Gastroesophageal sphincter (tissue), 4 donors: ENCODE measurements at regions not wholly inside any gene's neighbourhood (a gene's known extent, or its start where the extent isn't known, plus 50 kb on each side); places are given as distances from the start of the nearest gene placed in this dataset.

Experiments used
- ATAC-seq: fragments of 150-250 bp; one replicate; pipeline ENCODE4 v1.9.1; 2016; ENCODE audit warnings: mild to moderate bottlenecking, moderate library complexity
- H3K27ac ChIP-seq, 4 donors: fragments of 200-600 bp; sonication (generic) in 3 of 4; 1 replicate in 3 of 4; 2 replicates in 1 of 4; pipeline ENCODE4 v1.5.1; 2016 to 2019
- H3K27me3 ChIP-seq: fragments of 200-600 bp; sonication (generic); one replicate; pipeline ENCODE4 v1.5.1; 2019
- H3K36me3 ChIP-seq, 2 donors: fragments of 200-600 bp; sonication (generic); one replicate each; pipeline ENCODE4 v1.5.1; 2019; ENCODE audit warnings: control low read depth in 1 of 2
- H3K4me1 ChIP-seq, 3 donors: fragments of 200-600 bp; sonication (generic); 1 replicate in 2 of 3; 2 replicates in 1 of 3; pipeline ENCODE4 v1.5.1; 2016 to 2019; ENCODE audit warnings: control low read depth in 2 of 3
- H3K4me3 ChIP-seq, 2 donors: fragments of 200-600 bp; sonication (generic); one replicate each; pipeline ENCODE4 v1.5.1; 2019; ENCODE audit warnings: mild to moderate bottlenecking in 1 of 2, moderate library complexity in 1 of 2
- H3K9me3 ChIP-seq, 3 donors: fragments of 200-600 bp; sonication (generic); one replicate each; pipeline ENCODE4 v1.5.1; 2017 to 2019; ENCODE audit warnings: control low read depth in 2 of 3
- CTCF ChIP-seq, 4 experiments: fragments of 200-600 bp in 2 of 4; fragments of 450-650 bp in 2 of 4; sonication (generic) in 1 of 4; IDR thresholded peaks; one replicate each; pipeline ENCODE4 v1.5.1; 2017 to 2019; ENCODE audit warnings: antibody characterized with exemption in 4 of 4, mild to moderate bottlenecking in 2 of 4, moderate library complexity in 2 of 4
- EP300 ChIP-seq: sonication (generic); formaldehyde crosslinking; IDR thresholded peaks from one replicate; pipeline ENCODE4 v1.6.1; 2017; ENCODE audit warnings: antibody characterized with exemption, mild to moderate bottlenecking
- POLR2A ChIP-seq, 2 donors: fragments of 450-650 bp; IDR thresholded peaks; one replicate each; pipeline ENCODE4 v1.6.1; 2017; ENCODE audit warnings: antibody characterized with exemption in 2 of 2, mild to moderate bottlenecking in 2 of 2, moderate library complexity in 1 of 2
- POLR2AphosphoS5 ChIP-seq: sonication (generic); formaldehyde crosslinking; IDR thresholded peaks from one replicate; pipeline ENCODE4 v1.6.1; 2017; ENCODE audit warnings: antibody characterized with exemption
- WGBS, 2 donors: methylation state at CpG; one replicate each; pipeline ENCODE4 v1.1.5; 2018; ENCODE audit warnings: low coverage in 1 of 2; 5-methylcytosine and 5-hydroxymethylcytosine counted together

DNA sequence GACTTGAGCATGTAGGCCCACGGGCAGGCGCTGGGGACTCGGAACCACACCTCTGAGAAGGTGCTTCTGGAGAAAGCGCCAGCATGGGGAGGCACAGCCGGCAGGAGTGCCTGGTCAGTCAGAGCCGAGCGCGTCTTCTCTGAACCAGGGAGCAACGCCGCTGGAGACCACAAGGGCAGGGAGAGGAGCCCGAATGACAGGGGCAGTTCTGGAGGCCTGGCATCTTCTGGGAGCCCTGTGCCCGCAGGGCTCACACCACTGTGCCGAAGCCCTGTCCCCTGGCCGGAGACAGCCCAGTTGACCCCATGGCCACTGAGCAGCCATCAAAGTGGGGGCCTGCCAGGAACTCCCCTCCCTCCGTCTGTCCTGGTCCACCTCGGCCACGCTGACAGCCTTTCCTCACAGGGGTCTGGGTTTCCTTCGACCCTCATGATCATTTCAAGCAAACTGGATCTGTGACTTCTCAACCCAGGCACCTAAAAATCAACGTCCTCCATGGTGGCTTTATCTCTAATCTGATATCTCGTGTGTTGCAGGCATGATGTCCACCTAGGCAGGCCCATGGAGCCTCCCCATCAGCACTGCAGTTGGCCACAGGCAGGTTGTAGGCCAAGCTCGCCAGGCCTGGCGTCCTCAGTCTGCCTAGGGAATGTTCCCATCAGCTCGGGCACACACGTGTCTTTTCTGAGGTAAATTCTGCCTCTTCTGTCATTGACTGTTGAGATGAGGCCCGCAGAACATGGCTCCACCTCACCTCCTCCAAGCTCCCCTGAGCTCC is 299.3 kb upstream of the RTL1 start:
- ATAC-seq, result no peak
- WGBS, 2 donors, result 74 to 82% methylated on average over 6 to 23 of the region's 25 CpGs
- peaks cover 0 to 46% (median 0%) of the 10 kb centered on the region in 3 donors for H3K9me3 ChIP-seq

DNA sequence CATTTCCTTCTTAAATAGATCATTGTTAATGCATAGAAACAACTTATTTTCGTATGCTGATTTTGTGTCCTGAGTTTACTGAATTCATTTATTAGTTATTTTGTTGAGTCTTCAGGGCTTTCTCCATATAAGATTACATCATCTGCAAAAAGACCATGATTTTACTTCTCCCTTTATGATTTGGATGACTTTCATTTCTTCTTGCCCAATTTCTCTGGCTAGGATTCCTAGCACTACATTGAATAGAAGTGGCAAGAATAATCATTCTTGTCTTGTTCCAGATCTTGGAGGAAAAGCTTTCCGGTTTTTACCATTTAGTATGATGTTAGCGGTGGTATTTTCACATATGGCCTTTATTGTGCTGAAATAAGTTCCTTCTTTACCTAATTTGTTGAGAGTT is 303.0 kb upstream of the RTL1 start:
- Histone ChIP-seq H3K4me3 (no peak overlapping the region), H3K9me3 (peaks cover 0 to 82% (median 0%) of the 10 kb centered on the region in 3 donors), H3K36me3 (no peaks in the 10 kb centered on the region), H3K27ac (no peak overlapping the region), H3K27me3 (no peaks in the 10 kb centered on the region), H3K4me1 (no peaks in the 10 kb centered on the region)
- ATAC-seq, result no peak
- TF ChIP-seq EP300, result no peak
- TF ChIP-seq POLR2A (IDR thresholded peaks at IDR 0.05), result no peak
- no peak for TF ChIP-seq POLR2AphosphoS5
- no peak for TF ChIP-seq CTCF (IDR thresholded peaks at IDR 0.05)
- WGBS, 2 donors, result 72 to 94% methylated on average over 3 of the region's 3 CpGs

More for the DNA sequence above, 299.3 kb upstream of the RTL1 start:
- Histone ChIP-seq H3K27me3 (no peaks in the 10 kb centered on the region), H3K4me3 (no peak overlapping the region), H3K27ac (no peak overlapping the region), H3K36me3 (no peaks in the 10 kb centered on the region), H3K4me1 (no peaks in the 10 kb centered on the region)
- no peak for TF ChIP-seq EP300
- no peak for TF ChIP-seq POLR2AphosphoS5
- TF ChIP-seq POLR2A (IDR thresholded peaks at IDR 0.05), result no peak
- no peak for TF ChIP-seq CTCF (IDR thresholded peaks at IDR 0.05)

DNA sequence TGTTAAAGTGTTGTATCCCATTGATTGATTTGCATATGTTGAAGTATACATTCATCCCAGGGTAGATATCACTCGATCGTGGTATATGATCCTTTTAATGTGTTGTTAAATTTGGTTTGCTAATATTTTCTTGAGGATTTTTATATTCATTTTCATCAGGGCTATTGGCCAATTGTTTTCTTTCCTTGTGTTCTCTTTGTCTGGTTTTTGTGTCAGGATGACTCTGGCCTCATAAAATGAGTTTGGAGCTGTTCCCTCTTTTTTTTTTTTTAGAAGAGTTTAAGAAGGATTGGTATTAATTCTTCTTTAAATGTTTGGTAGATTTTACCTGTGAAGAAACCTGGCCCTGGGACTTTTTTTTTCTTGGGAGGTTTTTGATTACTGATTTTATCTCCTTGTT is 303.5 kb upstream of the RTL1 start:
- Histone ChIP-seq H3K9me3 (peaks cover 0 to 87% (median 0%) of the 10 kb centered on the region in 3 donors), H3K4me1 (no peaks in the 10 kb centered on the region), H3K4me3 (no peak overlapping the region), H3K27me3 (no peaks in the 10 kb centered on the region), H3K36me3 (no peaks in the 10 kb centered on the region), H3K27ac (no peak overlapping the region)
- 85 to 88% methylated on average over 2 of the region's 2 CpGs for WGBS, 2 donors
- no peak for TF ChIP-seq CTCF (IDR thresholded peaks at IDR 0.05)
- no peak for TF ChIP-seq EP300
- no peak for TF ChIP-seq POLR2AphosphoS5
- no peak for TF ChIP-seq POLR2A (IDR thresholded peaks at IDR 0.05)
- no peak for ATAC-seq

- H3K36me3 ChIP-seq, result no peaks in the 10 kb centered on the region
- H3K9me3 ChIP-seq, result peaks cover 0 to 90% (median 0%) of the 10 kb centered on the region in 3 donors
- H3K27ac ChIP-seq, result no peak overlapping the region
- whole genome bisulfite sequencing, 2 donors, result 13 to 55% methylated on average over 1 of the region's 1 CpG
- TF ChIP-seq POLR2AphosphoS5 (no peak), POLR2A (IDR thresholded peaks at IDR 0.05) (no peak), EP300 (no peak), CTCF (IDR thresholded peaks at IDR 0.05) (no peak)
- no peak for ATAC-seq
- no peaks in the 10 kb centered on the region for H3K4me1 ChIP-seq
- no peak overlapping the region for H3K4me3 ChIP-seq
- H3K27me3 ChIP-seq, result no peaks in the 10 kb centered on the region
Observed at GRCh38 chr14:101207897-101208296, 304.4 kb upstream of the RTL1 start.

DNA sequence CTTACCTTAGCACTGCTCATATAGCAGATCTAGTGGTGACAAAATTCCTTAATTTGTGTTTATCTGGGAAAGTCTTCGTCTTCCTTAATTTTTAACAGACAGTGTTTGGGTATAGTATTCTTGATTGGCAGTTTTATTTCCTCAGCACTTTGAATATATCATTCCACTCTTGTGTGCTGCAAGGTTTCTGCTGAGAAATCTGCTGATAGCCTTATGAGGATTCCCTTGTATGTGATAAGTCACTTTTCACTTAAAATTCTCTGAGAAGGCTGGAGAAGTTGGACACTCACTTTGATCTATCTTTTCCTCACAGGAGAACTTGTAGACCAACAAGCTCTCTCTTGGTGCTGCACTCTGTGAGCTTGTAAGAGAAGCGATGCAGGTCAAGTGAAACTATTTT is 306.1 kb upstream of the RTL1 start:
- Histone ChIP-seq H3K36me3 (no peaks in the 10 kb centered on the region), H3K27ac (no peak overlapping the region), H3K9me3 (peaks cover 0 to 78% (median 0%) of the 10 kb centered on the region in 3 donors), H3K4me1 (no peaks in the 10 kb centered on the region), H3K27me3 (no peaks in the 10 kb centered on the region), H3K4me3 (no peak overlapping the region)
- no peak for TF ChIP-seq POLR2AphosphoS5
- no peak for TF ChIP-seq EP300
- no peak for TF ChIP-seq POLR2A (IDR thresholded peaks at IDR 0.05)
- no peak for TF ChIP-seq CTCF (IDR thresholded peaks at IDR 0.05)
- 62 to 73% methylated on average over 1 to 2 of the region's 2 CpGs for WGBS, 2 donors
- ATAC-seq, result no peak
